ENCODE measurements at regions not wholly inside any gene's neighbourhood (a gene's known extent, or its start where the extent isn't known, plus 50 kb on each side); places are given as distances from the start of the nearest gene placed in this dataset.

DNA sequence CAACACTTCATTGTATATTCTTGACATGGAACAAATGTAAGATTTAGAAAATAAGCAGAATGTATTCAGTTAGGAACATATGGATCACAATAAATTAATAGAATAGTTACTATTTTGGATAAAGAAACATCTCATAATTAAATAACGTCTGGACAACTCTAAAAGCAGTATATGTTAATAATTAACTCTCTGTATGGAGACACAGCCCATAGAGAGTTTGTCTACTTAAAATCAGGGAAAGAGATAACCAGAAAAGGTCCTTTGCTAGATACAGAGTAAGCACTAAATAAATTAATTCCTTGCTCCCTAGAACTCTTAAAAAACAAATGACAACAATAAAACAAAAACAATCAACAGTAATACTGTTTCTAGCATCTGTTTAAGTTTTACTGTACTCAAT, 184.4 kb upstream of the THSD7A start:
- no peaks in the 10 kb centered on the region for H4K20me1 ChIP-seq (ENCODE audit: insufficient read depth, low read length)
- no peaks in the 10 kb centered on the region; a peak in 1 of 5 replicates for H3K27me3 ChIP-seq (ENCODE audit: control insufficient read depth in 1 of 2, insufficient read depth in 2 of 2, low read length in 2 of 2)
- intact Hi-C loops (cut with micrococcal nuclease; ENCODE audit: unreplicated experiment) (no loop called here), in situ Hi-C loops (cut with HindIII; ENCODE audit: extremely low pct_ligation_motif_present, low pct_unique_long_range_greater_than_20kb) (no loop called here)
- H3K4me1 ChIP-seq (ENCODE audit: insufficient read depth, low read length), result no peaks in the 10 kb centered on the region
- POLR2A ChIA-PET, result no interaction called here
- CTCF ChIA-PET (ENCODE audit: low intra/inter-chr PET ratio, low total read pairs), result no interaction called here
- FAIRE-seq, result no peak
- H3K4me3 ChIP-seq (replicated peaks in 1 of 3; ENCODE audit: insufficient read depth in 1 of 3, low read depth in 2 of 3, low read length in 3 of 3), result no peak overlapping the region
- no peak overlapping the region for H2AFZ ChIP-seq (ENCODE audit: low read length)
- H3K9me3 ChIP-seq (ENCODE audit: low read length), result no peaks in the 10 kb centered on the region
- H3K9ac ChIP-seq (ENCODE audit: insufficient read depth, low read depth, low read length), result no peak overlapping the region
- TF ChIP-seq ZNF101 (CRISPR knock-in tag; IDR thresholded peaks at IDR 0.05; ENCODE audit: borderline replicate concordance, low read depth), result no peak
- no peak for TF ChIP-seq ZNF256 (CRISPR knock-in tag; conservative IDR thresholded peaks at IDR 0.05)
- TF ChIP-seq ZNF451 (CRISPR knock-in tag; IDR thresholded peaks at IDR 0.05), result no peak
- no peak for TF ChIP-seq ARNT2 (CRISPR knock-in tag; IDR thresholded peaks at IDR 0.05; ENCODE audit: low read depth)
- TF ChIP-seq SRSF9 (IDR thresholded peaks at IDR 0.05; ENCODE audit: borderline replicate concordance, insufficient read depth, low read depth, low read length, poor library complexity, severe bottlenecking), result no peak
- TF ChIP-seq, protein P1, sequence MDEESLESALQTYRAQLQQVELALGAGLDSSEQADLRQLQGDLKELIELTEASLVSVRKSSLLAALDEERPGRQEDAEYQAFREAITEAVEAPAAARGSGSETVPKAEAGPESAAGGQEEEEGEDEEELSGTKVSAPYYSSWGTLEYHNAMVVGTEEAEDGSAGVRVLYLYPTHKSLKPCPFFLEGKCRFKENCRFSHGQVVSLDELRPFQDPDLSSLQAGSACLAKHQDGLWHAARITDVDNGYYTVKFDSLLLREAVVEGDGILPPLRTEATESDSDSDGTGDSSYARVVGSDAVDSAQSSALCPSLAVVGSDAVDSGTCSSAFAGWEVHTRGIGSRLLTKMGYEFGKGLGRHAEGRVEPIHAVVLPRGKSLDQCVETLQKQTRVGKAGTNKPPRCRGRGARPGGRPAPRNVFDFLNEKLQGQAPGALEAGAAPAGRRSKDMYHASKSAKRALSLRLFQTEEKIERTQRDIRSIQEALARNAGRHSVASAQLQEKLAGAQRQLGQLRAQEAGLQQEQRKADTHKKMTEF (CRISPR knock-in tag; IDR thresholded peaks at IDR 0.05), result no peak
- TF ChIP-seq PRPF4 (IDR thresholded peaks at IDR 0.05; ENCODE audit: low read depth, low read length, poor library complexity, severe bottlenecking), result no peak
- TF ChIP-seq, protein P2, sequence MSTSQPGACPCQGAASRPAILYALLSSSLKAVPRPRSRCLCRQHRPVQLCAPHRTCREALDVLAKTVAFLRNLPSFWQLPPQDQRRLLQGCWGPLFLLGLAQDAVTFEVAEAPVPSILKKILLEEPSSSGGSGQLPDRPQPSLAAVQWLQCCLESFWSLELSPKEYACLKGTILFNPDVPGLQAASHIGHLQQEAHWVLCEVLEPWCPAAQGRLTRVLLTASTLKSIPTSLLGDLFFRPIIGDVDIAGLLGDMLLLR (CRISPR knock-in tag; IDR thresholded peaks at IDR 0.05), result no peak
- no peak for TF ChIP-seq ZNF274 (CRISPR knock-in tag; IDR thresholded peaks at IDR 0.05)
- TF ChIP-seq HOXA7 (CRISPR knock-in tag; IDR thresholded peaks at IDR 0.05), result no peak
- TF ChIP-seq, protein P3, sequence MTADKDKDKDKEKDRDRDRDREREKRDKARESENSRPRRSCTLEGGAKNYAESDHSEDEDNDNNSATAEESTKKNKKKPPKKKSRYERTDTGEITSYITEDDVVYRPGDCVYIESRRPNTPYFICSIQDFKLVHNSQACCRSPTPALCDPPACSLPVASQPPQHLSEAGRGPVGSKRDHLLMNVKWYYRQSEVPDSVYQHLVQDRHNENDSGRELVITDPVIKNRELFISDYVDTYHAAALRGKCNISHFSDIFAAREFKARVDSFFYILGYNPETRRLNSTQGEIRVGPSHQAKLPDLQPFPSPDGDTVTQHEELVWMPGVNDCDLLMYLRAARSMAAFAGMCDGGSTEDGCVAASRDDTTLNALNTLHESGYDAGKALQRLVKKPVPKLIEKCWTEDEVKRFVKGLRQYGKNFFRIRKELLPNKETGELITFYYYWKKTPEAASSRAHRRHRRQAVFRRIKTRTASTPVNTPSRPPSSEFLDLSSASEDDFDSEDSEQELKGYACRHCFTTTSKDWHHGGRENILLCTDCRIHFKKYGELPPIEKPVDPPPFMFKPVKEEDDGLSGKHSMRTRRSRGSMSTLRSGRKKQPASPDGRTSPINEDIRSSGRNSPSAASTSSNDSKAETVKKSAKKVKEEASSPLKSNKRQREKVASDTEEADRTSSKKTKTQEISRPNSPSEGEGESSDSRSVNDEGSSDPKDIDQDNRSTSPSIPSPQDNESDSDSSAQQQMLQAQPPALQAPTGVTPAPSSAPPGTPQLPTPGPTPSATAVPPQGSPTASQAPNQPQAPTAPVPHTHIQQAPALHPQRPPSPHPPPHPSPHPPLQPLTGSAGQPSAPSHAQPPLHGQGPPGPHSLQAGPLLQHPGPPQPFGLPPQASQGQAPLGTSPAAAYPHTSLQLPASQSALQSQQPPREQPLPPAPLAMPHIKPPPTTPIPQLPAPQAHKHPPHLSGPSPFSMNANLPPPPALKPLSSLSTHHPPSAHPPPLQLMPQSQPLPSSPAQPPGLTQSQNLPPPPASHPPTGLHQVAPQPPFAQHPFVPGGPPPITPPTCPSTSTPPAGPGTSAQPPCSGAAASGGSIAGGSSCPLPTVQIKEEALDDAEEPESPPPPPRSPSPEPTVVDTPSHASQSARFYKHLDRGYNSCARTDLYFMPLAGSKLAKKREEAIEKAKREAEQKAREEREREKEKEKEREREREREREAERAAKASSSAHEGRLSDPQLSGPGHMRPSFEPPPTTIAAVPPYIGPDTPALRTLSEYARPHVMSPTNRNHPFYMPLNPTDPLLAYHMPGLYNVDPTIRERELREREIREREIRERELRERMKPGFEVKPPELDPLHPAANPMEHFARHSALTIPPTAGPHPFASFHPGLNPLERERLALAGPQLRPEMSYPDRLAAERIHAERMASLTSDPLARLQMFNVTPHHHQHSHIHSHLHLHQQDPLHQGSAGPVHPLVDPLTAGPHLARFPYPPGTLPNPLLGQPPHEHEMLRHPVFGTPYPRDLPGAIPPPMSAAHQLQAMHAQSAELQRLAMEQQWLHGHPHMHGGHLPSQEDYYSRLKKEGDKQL (CRISPR knock-in tag; IDR thresholded peaks at IDR 0.05; ENCODE audit: low read depth), result no peak
- TF ChIP-seq ZC3H13 (CRISPR knock-in tag; IDR thresholded peaks at IDR 0.05), result no peak
- TF ChIP-seq MXI1 (IDR thresholded peaks at IDR 0.05; ENCODE audit: borderline replicate concordance, low read depth, low read length), result no peak
- no peak for TF ChIP-seq JUND (CRISPR knock-in tag; IDR thresholded peaks at IDR 0.05)
- TF ChIP-seq, protein P4, sequence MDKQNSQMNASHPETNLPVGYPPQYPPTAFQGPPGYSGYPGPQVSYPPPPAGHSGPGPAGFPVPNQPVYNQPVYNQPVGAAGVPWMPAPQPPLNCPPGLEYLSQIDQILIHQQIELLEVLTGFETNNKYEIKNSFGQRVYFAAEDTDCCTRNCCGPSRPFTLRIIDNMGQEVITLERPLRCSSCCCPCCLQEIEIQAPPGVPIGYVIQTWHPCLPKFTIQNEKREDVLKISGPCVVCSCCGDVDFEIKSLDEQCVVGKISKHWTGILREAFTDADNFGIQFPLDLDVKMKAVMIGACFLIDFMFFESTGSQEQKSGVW (CRISPR knock-in tag; IDR thresholded peaks at IDR 0.05; ENCODE audit: borderline replicate concordance), result no peak
- no peak for TF ChIP-seq ZNF772 (CRISPR knock-in tag; IDR thresholded peaks at IDR 0.05)
- TF ChIP-seq NONO (IDR thresholded peaks at IDR 0.05), result no peak
- TF ChIP-seq NONO (CRISPR knock-in tag; conservative IDR thresholded peaks at IDR 0.05), result no peak
- TF ChIP-seq U2AF1 (optimal IDR thresholded peaks at IDR 0.05; ENCODE audit: low read depth, low read length), result no peak
- H3K79me2 ChIP-seq (ENCODE audit: insufficient read depth, low read length), result no peaks in the 10 kb centered on the region
- DNase-seq (ENCODE audit: low spot score), result no peak
- no peaks in the 10 kb centered on the region for H3K36me3 ChIP-seq (replicated peaks in 1 of 2; ENCODE audit: control insufficient read depth in 1 of 2, insufficient read depth in 2 of 2, low read length in 2 of 2)
- H3K27ac ChIP-seq (ENCODE audit: extremely low read length, insufficient read depth, low read length), result no peak overlapping the region
- ATAC-seq, result no peak
- 3% methylated on average over 1 of the region's 1 CpG for WGBS (ENCODE audit: low lambda C conversion rate)
- no TSS peak for BruUV-seq (replicated peaks)
- no peak overlapping the region for H3K4me2 ChIP-seq (ENCODE audit: low read depth, low read length)

Measured in HepG2 (cell line).